GM21423 (cell line): ENCODE measurements at regions not wholly inside any gene's neighbourhood (a gene's known extent, or its start where the extent isn't known, plus 50 kb on each side); places are given as distances from the start of the nearest gene placed in this dataset.

Experiments
- ATAC-seq: cut with Tn5 transposase; IDR thresholded peaks from one replicate; pipeline ENCODE4 v1.9.1; 2021; ENCODE audit warnings: mild to moderate bottlenecking, moderate library complexity; ENCODE audit not compliant: unreplicated experiment

DNA sequence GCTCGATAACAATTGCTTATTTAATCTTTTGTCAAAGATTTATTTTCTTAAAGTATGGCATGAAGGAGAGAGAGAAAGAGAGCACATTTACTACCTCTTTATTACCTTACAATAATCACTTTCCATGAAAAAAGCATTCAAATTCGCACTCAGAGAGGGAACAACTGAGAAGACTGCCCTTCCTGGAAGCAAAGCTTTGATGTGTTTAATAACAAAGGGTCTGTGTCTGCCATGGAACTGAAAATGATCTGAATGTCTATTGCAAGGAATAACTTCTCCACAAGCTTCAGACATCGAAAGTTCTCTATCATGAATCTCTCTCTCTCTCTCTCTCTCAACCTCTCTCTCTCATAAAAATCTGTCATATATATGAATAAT, 308.9 kb downstream of the HDGFL1 start:
- no peak for ATAC-seq

DNA sequence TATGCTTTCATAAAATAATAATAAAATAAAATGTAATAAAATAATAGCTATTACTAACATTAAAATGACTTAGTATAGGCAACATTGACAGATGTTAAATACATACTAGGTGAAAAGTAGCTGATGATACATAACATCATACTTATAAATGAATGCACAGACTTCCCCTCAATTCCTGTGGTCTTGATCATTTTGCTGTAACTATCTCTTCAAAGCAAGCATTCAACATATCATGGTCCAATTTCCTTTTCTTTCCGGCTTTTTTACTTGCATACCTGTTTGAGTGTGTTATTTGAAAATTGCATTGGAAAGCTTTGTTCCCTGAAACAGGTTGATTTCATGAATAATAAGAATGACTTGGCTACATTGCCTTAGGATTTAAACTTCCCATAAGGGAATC, 309.3 kb downstream of the HDGFL1 start:
- no peak for ATAC-seq

DNA sequence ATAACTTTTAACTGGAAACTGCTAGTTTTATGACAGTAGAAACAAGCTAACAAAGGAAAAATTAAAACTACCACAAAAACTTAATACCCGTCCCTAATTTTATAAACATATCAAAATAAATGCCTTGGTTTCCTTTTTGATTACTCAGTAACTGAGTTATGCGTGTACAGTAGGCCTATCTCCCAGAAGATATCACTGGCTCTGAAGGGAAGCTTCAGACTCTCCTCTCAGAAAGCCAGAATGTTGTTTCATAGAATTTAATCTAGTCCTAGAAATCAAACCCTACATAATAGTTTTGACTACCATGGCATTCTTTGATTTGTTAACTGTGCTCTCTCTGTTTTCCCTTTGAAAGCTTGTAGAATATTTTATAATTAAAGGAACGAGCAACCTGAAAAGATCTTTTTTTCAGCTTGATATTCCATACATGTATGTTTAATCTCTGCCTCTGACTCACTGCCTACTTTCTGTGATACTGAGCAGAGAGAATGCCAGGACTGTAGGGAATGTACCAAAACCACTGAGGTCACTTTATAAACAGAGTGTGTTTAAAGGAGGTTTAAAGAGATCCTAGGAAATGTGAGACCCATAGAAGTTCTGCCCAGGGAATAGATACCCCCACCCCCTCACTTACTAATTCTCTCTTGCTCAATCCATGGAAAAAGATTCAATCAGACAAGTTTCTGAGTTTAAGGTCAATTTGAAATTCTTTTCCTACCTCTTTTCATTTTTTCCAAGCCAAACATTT, 311.5 kb downstream of the HDGFL1 start:
- ATAC-seq: no peak

DNA sequence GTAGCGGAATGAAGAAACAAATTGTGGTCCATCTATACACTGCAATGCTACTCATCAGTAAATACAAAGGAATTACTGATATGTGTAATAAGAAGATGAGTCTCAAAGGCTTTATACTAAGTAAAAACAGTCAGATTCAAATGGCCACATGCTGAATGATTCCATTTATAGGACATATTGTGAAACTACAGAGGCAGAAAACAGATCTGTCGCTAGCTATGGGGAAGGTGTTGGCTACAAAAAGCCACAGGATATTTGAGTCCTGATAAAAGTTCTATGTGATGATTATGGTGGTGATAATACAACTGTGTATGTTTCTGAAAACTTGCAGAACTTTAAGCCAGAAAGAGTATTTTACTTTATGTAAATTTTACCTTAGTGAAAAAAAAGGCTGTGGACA, 313.2 kb downstream of the HDGFL1 start:
- ATAC-seq: no peak

DNA sequence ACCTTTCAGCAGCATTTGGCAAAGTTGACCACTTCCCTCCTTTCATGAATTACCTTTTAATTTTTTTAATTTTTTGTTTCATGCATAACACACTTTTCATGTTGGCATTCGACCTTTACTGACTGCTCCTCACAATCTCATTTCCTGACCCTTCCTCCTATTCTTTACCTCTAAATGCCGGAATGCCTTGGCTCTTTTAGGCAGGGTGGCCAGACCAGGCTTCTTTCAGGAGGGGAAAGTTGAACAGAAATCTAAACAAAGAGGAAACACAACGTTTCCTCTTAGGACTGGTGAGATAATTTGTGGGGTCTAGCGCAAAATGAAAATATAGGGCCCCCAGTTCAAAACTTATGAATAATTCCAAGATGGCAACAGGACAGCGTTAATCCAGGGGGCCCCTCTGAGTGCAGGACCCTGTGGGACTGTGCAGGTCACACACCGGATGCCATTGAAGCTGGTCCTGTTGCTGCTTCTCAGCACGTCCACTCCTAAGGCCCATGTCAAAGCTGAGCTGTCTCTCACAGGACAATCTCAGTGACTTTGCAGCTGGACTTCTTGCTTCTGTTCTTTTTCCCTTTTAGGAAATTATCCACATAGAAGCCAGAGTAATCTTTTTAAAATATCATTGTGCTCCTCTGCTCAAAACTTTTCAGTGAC, 313.8 kb downstream of the HDGFL1 start:
- ATAC-seq: no peak

DNA sequence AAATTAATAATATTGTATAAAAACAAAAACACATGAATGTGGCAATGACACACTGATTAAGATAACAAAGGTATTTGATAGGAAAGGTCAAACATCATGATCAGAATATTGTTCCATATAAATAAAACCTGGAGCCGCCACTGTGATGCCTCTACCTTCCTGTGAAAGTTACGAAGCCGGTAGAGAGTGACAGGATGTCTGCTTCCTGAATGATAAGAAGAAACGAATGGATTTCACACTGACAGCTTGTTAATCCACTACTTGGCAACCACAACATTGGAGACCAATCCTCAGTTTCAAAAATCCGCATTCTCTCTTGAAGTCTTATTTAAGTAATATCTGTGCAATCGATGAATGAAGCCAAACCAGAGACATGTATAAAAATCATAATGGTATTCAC, 315.1 kb downstream of the HDGFL1 start:
- ATAC-seq: no peak

DNA sequence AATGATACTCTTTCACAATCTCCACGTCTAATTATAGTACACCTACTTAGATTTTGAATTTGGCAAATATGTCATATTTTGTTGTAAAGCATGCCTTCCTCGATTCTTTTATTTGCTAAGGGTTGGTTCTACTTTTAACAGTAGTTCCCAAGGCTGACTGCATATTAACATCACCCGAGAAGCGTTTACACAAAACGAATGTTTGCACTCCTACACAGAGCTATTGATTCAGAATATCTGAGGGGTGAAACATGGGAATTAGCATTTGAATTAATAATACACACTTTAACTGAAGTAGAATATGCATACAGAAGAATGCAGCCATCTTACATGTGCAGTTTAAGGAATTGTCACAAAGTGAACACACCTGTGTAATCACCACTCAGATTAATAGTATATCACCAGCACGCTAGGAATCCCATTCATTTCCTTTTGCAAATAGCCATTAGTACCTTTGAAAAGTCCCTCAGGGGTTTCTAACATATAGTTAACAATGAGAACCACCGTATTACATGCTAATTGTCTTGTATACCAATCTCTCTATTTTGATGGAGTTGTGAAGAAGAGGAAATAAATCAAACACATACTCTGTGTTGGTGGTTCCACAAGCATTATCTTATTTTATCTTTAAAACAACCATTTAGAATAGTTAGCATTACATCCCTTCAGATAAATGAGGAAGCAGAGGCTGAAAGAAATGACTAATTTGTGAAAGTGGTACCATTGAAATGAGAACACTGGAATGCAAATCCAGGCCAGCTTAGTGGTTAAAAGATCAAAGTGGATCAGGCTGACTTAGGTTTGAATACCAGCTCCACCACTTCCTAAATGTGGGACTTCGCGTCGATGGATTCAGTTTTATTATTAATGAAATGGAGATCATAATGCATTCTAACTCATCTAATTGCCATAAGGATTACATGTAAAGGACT, 317.6 kb downstream of the HDGFL1 start:
- no peak for ATAC-seq

DNA sequence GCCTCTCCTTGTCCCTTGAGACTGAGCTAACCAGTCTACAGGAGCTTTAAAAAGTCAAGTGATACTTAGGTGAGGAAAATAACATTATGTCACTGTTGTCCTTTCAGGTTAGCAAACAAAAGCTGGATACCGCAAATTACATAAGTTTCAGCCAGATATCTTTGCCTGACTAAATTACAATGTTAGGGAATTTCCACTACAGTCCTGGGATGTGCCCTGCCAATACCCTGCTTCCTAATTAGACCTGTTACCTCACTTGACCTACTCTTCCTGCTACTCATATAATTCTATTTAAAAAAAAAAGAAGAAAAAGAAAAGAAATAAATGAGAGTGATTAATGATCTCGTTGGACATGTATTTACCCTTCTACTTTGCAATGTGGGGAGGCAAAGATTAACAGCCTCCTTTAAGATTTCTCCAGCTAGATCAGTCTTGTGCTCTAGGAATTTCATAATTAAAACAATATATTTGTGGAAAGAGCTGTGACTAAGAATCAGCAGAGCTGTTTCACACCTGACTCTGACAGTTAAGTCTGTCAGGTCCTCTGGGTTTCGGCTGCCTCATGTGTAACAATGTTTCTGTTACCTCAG, 318.9 kb downstream of the HDGFL1 start:
- ATAC-seq: no peak

DNA sequence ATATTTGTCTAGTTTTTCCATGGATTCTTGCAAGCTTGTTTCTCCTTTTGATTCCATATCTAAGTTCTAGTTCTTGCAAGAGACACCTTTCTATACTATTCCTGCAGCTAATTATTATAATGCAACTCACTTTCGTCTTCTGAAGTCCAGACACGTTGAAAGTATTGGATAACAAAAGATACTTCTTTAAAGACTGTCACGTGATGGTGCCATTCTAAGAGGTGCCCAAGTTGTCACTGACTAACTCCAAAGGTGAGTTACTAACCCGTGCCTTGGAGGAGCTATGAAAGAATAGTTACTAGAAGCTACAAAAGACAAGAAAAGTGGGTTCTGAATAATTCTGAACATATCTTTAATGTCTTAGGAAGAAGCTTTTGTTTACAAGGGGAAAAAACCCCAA, 322.6 kb downstream of the HDGFL1 start:
- no peak for ATAC-seq

DNA sequence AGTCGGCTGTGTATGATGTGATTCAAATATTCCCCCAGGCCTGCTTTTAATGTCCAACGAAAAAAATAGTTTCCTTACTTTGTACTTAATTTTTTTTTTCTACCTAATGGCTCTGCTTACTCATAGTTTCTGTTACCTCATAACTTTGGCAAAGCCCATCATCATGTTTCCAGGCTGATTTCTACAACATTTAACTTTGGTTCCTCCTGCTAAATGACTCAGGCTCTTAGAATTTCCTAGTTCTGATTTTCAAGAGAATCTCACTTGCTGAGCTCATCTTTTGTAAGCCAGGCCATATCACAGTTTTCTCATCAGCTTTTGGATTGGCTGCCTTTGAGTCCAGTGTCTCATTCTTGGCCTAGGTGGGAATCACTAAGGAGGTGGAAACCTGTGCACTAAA, 323.1 kb downstream of the HDGFL1 start:
- ATAC-seq: no peak

DNA sequence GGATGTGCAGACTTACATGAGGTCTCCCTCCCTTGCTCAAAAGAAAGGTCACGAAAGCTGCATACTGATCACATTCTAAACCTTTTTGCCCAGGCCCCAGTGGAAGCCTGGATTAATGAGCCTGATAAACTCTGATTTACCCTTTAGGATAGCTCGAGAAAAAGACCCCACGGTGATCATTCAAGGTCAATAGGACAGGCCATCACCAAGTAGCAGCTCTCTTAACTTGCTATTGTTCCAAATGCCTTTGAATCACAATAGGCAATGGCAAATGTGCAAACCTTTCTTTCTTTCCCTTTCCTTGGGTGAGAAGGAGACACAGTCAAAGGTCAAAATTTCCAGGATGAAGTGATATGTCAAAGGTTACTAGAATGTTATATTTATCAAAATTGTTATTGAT, 327.3 kb downstream of the HDGFL1 start:
- no peak for ATAC-seq

DNA sequence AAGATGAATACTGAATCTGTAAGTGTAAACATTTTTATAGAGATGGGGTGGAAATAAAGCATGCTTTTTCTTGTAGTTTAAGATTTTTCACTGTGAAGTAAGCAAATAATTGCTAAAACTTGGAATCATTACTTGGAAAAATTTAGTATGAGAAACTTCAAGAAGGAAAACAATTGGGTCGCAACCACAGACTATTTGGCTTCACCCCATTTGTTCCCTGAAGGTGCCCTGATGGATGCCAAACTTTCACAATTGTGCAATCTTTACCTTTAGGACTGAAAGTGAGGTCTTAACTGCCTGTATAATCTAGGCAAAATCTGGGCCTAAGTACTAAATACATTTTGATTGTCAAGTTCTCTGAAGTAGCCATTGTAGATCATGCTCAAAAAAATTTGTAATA, 330.1 kb downstream of the HDGFL1 start:
- ATAC-seq: no peak

DNA sequence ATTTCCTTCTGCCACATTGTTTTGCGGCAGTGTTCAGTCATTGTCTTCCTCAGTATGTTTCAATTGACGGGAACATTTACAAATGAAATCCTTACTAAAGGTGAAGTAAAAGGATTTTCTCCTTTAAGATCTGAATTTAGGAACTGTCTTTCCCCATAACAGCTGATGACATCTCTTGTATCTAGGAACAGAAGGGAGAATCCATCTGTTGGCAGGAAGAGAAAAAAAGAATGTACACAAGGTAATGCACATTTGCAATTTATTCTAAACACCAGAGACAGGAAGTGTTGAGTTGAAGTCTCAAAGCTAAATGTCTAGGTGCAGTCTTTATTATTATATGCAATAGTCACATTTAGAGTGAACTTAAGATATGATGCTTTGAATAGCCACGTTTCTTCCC, 334.5 kb downstream of the HDGFL1 start:
- ATAC-seq: no peak

DNA sequence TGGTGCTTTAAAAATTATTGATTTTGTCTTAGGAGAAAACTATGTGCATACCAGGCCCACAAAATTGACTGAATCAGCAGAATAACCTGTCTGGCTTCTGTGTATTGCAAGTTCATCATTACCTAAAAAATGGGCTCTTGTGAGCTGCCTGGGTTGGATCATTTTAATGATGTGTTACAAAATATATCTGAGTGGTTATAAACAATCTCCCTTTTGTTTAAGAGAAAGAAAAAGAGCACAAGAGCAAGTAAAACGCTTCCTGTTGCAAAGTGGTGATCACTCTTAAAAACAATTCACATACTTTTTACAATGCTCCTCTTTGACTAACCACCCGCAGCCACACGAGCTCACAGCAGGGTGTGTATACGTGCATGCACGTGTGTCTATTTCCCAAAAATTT, 335.1 kb downstream of the HDGFL1 start:
- no peak for ATAC-seq

DNA sequence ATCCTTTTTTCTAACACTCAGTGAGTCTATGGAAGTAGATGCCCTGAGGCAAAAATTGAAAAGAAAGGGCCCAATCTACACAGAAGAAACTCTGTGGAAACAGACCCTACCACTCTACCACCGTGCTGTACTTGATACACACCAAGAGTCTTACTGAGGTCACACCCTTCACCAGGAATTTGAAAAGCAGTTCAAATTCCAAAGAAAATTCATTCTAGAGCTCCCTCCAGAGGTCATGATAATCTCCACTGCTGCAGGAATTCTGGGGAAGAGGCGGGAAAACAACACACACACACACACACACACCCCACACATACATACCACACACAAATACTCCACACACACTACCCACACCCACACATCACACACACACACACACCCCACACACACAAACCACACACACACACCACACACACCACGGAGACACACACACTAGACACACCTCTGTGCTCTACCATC, 336.8 kb downstream of the HDGFL1 start:
- no peak for ATAC-seq

DNA sequence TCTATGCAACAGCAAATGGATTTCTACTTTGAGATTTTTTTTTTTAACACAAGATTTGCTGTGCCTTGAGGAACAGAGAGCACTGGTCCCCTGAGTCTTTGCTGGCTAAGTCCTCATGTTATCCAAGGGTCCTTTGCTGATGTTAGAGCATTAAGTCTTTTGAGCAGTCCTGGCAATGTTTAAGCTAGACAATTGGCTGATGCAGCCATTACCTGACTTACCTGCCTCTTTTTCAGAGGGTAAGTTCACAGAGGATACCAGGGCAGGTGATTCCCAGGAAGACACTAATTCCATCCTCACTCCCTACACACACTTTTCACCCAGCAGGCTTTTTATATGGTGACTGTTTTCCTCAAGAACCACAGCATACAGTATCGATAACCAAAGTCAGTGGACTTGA, 337.7 kb downstream of the HDGFL1 start:
- no peak for ATAC-seq

DNA sequence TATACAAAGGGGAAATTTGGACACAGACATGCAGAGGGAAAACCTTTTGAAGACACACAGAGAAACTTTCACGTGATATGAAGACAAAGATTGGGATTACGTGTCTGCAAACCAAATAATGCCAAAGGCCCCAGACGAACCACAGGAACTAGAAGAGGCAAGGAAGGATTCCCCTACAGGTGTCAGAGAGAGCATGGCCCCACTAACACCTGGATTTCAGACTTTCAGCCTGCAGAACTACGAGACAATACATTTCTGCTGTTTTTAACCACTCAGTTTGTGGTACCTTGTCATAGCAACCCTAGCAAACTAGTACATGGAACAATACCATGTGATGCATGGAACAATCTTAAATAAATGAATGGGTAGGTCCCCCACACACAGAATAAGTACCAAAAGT, 341.0 kb downstream of the HDGFL1 start:
- ATAC-seq: no peak

DNA sequence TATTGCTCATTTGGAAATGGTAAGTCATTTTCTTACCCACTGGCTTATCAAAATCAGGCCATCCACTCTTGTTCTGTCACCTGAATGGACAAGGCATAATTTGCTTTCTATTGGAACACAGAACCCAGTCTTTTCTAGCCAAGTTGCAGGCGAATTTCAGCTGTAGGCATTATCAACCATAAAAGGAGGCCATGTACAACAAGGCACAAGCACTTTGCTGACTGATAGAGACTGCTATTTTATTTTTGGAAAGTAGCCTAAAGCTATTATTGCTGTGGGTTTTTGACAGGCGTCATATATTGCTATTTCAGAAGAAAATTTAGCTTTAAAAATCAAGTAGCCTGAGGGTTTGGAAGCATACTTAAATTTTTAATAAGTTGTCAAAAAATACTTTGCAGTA, 344.2 kb downstream of the HDGFL1 start:
- ATAC-seq: no peak

DNA sequence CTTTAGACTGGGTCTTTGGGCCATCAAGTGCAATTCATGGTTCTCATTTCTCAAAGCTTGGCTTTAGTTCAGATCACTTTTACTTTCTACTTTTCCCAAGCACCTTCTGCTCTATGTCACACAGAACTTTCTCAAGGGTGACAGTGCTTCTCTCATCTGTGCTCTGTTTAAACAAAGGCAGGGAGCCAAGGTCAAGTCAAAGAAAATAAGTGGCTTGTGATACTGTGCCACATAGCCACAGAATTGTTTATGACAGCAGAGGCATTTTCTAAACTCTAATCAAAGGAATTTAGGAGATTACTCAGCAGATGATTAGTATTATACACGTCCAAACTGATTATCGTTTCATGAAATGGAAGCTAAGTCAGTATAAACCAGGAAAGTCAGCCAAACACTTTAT, 348.0 kb downstream of the HDGFL1 start:
- no peak for ATAC-seq

DNA sequence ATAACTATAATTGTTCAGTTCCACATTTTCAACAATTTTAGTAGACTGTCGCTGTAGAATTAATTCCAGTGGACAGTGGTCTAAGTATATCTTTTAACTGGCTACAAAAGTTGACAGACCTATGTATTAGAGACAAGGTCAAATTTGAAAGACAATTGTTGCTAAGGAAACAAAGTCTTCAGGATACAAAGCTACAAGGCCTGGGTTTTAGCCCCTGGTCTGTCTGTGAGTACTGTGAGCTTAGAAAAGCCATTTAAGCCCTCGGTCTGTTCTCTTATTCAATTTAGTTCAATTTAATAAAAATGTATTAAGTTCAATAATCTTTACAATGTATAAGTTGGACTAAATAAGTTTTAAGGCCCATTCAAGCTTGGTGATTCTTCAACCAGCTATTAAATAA, 352.5 kb downstream of the HDGFL1 start:
- no peak for ATAC-seq

DNA sequence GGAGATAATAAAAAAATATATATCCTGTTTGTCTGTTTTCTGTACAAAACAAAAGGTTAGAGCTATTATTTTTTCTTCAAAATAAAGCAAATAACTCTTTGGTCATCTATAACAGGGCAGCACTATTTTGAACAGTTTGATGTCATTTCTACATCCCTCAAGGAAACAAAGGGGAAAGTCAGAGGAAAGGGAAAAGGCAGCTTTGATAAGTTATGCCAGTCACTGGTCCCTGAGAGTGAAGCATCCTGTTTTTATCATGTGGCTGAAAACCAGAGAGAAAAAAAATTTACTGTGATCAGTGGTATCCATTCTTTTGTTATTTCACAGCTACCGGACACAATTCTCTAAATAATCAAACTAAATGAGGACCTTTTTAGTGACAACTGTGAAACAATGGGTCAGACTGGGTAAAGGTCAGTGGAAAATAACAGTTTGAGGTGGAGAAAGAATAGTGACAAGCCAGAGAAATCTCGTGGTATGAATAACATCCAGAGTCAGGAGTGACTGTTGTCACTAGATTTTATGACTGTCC, 356.0 kb downstream of the HDGFL1 start:
- no peak for ATAC-seq
